Cardiac fibroblast (primary cell): ENCODE measurements at regions not wholly inside any gene's neighbourhood (a gene's known extent, or its start where the extent isn't known, plus 50 kb on each side); places are given as distances from the start of the nearest gene placed in this dataset.

Source experiments
- DNase-seq, 2 donors: peaks; one replicate each; pipeline versions ENCODE4 v3.0.0 to v3.0.0-alpha.2; 2010; ENCODE audit warnings: low read depth in 2 of 2
- H3K4me3 ChIP-seq, 2 donors: replicated peaks in 1 of 2; 1 replicate in 1 of 2; 2 replicates in 1 of 2; pipeline ENCODE4 v1.5.1; 2011; ENCODE audit warnings: low read depth in 2 of 2, low read length in 2 of 2, mild to moderate bottlenecking in 2 of 2, moderate library complexity in 1 of 2
- CTCF ChIP-seq: IDR thresholded peaks from one replicate; pipeline ENCODE4 v1.5.1; 2011; ENCODE audit warnings: low read depth, mild to moderate bottlenecking, low read length, inconsistent platforms

DNA sequence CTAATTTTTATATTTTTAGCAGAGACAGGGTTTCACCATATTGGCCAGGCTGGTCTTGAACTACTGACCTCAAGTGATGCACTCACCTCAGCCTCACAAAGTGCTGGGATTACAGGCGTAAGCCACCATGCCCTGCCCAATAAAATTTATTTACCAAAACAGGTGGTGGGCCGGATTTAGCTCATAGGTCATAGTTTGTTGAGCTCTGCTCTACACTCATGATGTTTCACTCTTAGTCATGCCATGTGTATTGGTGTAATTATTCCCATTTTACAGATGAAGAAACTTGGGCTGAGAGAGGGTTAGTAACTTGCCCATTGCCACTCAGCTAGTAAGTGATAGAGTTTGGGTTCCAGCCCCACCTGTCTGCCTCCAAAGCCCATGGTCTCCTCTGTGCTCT, 93.1 kb upstream of the WWC1 start:
- DNase-seq = no peak
- TF ChIP-seq CTCF = no peak
- no peak overlapping the region for H3K4me3 ChIP-seq

GRCh38 chr5:168202996-168203395, 88.4 kb upstream of the WWC1 start:
- no peak overlapping the region for H3K4me3 ChIP-seq
- no peak for TF ChIP-seq CTCF
- no peak for DNase-seq

- TF ChIP-seq CTCF = no peak
- no peak for DNase-seq
- H3K4me3 ChIP-seq = no peak overlapping the region
Measured at GRCh38 chr5:168204165-168204564, 87.3 kb upstream of the WWC1 start.

GRCh38 chr5:168207450-168208029, 83.9 kb upstream of the WWC1 start:
- TF ChIP-seq CTCF = no peak
- DNase-seq = no peak
- H3K4me3 ChIP-seq = no peak overlapping the region

- TF ChIP-seq CTCF = no peak
- H3K4me3 ChIP-seq = no peak overlapping the region
- DNase-seq = peak in 1 of 2 donors; percentile 4
Measured at GRCh38 chr5:168209244-168209995, 82.0 kb upstream of the WWC1 start.

- no peak overlapping the region for H3K4me3 ChIP-seq
- no peak for TF ChIP-seq CTCF
- DNase-seq = no peak
Measured at GRCh38 chr5:168209997-168210396, 81.4 kb upstream of the WWC1 start.
